H1 (cell line): ENCODE measurements at regions not wholly inside any gene's neighbourhood (a gene's known extent, or its start where the extent isn't known, plus 50 kb on each side); places are given as distances from the start of the nearest gene placed in this dataset.

Experiments
- CTCF ChIA-PET: fragments of 300-600 bp; sonication (Branson Sonifier 250); formaldehyde crosslinking; loops from one replicate; lab custom pipeline; 2021; ENCODE audit not compliant: partially characterized antibody; lab: Charles Lee
- POLR2A ChIA-PET: fragments of 300-600 bp; sonication (Branson Sonifier 250); formaldehyde crosslinking; loops from one replicate; lab custom pipeline; 2021; ENCODE audit warnings: inconsistent platforms; ENCODE audit not compliant: partially characterized antibody; lab: Charles Lee
- DNase-seq, 2 experiments: peaks; one replicate each; pipeline versions ENCODE4 v3.0.0 to v3.0.0-alpha.2; 2010 to 2022; ENCODE audit warnings: low spot score in 2 of 2, low read depth in 1 of 2, mixed read lengths in 1 of 2
- FAIRE-seq: peaks from 2 replicates; lab custom pipeline; 2011; peaks lifted over from hg19 to GRCh38; lab: Jason Lieb, UNC
- H2AFZ ChIP-seq: 2 replicates; pipeline ENCODE4 v1.8.1; 2012; ENCODE audit warnings: low read length, inconsistent platforms
- H2AK5ac ChIP-seq: 2 replicates; pipeline ENCODE4 v1.6.1; 2013; ENCODE audit warnings: low read depth, low read length
- H2BK120ac ChIP-seq: replicated peaks from 2 replicates; pipeline ENCODE3; 2013; ENCODE audit warnings: low read depth, low read length, inconsistent platforms
- H2BK12ac ChIP-seq: 2 replicates; pipeline ENCODE4 v1.6.1; 2013; ENCODE audit warnings: low read depth, low read length
- H2BK15ac ChIP-seq: 2 replicates; pipeline ENCODE4 v1.6.1; 2013; ENCODE audit warnings: low read length
- H2BK20ac ChIP-seq: 2 replicates; pipeline ENCODE4 v1.6.1; 2013; ENCODE audit warnings: low read length
- H2BK5ac ChIP-seq: 2 replicates; pipeline ENCODE4 v1.6.1; 2013; ENCODE audit warnings: low read depth, low read length
- H3K14ac ChIP-seq: 2 replicates; pipeline ENCODE4 v1.6.1; 2013; ENCODE audit warnings: inconsistent platforms; ENCODE audit not compliant: insufficient read length
- H3K18ac ChIP-seq: 2 replicates; pipeline ENCODE4 v1.6.1; 2013; ENCODE audit warnings: low read length; ENCODE audit errors: extremely low read depth
- H3K23ac ChIP-seq: 2 replicates; pipeline ENCODE4 v1.6.1; 2013; ENCODE audit warnings: inconsistent platforms; ENCODE audit not compliant: insufficient read length
- H3K23me2 ChIP-seq: 2 replicates; pipeline ENCODE4 v1.6.1; 2013; ENCODE audit warnings: low read depth, low read length
- H3K27ac ChIP-seq: 2 replicates; pipeline ENCODE4 v1.6.1; 2011; ENCODE audit warnings: low read depth, low read length, inconsistent platforms
- H3K27me3 ChIP-seq, 4 experiments: replicated peaks in 1 of 4; 1 replicate in 1 of 4; 2 replicates in 3 of 4; pipeline versions ENCODE4 v1.6.1 to v1.8.1; 2011 to 2013; ENCODE audit warnings: low read length in 3 of 4, mild to moderate bottlenecking in 3 of 4, inconsistent platforms in 2 of 4, mixed read lengths in 2 of 4, moderate library complexity in 1 of 4; ENCODE audit not compliant: control insufficient read depth in 3 of 4, insufficient read depth in 3 of 4; ENCODE audit errors: extremely low read depth in 1 of 4
- H3K36me3 ChIP-seq, 4 experiments: 2 replicates each; pipeline versions ENCODE4 v1.6.1 to v1.8.1; 2011 to 2013; ENCODE audit warnings: mild to moderate bottlenecking in 4 of 4, low read length in 3 of 4, moderate library complexity in 2 of 4, control low read depth in 1 of 4, inconsistent platforms in 1 of 4; ENCODE audit not compliant: insufficient read depth in 4 of 4, control insufficient read depth in 2 of 4
- H3K4ac ChIP-seq: replicated peaks from 2 replicates; pipeline ENCODE3; 2013; ENCODE audit warnings: low read length, low read depth, mixed read lengths, inconsistent platforms; ENCODE audit not compliant: insufficient read length
- H3K4me1 ChIP-seq, 4 experiments: replicated peaks in 1 of 4; 1 replicate in 1 of 4; 2 replicates in 3 of 4; pipeline versions ENCODE4 v1.6.1 to v1.8.1; 2011 to 2013; ENCODE audit warnings: low read length in 3 of 4, inconsistent platforms in 2 of 4, mixed read lengths in 1 of 4; ENCODE audit not compliant: insufficient read depth in 4 of 4, control insufficient read depth in 3 of 4
- H3K4me2 ChIP-seq, 2 experiments: 2 replicates each; pipeline versions ENCODE4 v1.6.1 to v1.8.1; 2011 to 2013; ENCODE audit warnings: low read depth in 2 of 2, low read length in 2 of 2, control low read depth in 1 of 2, inconsistent platforms in 1 of 2, mild to moderate bottlenecking in 1 of 2; ENCODE audit not compliant: insufficient read depth in 1 of 2
- H3K4me3 ChIP-seq, 4 experiments: fragments of 200-600, 300-600 bp in 1 of 4; sonication (generic), shearing (Covaris generic), sonication (Bioruptor Twin) in 1 of 4; 2 replicates each; pipeline versions ENCODE4 v1.5.1 to v1.8.1; 2011 to 2016; ENCODE audit warnings: low read length in 4 of 4, low read depth in 3 of 4, control low read depth in 2 of 4, inconsistent platforms in 2 of 4, mild to moderate bottlenecking in 2 of 4, mixed read lengths in 1 of 4, moderate library complexity in 1 of 4; ENCODE audit not compliant: insufficient read depth in 2 of 4; ENCODE audit errors: extremely low read depth in 1 of 4
- H3K56ac ChIP-seq: replicated peaks from 2 replicates; pipeline ENCODE3; 2013; ENCODE audit warnings: low read depth, mild to moderate bottlenecking, mixed read lengths, low read length, inconsistent platforms; ENCODE audit not compliant: insufficient read length
- H3K79me1 ChIP-seq: 2 replicates; pipeline ENCODE4 v1.6.1; 2013; ENCODE audit warnings: low read depth, low read length, control low read depth
- H3K79me2 ChIP-seq, 2 experiments: 2 replicates each; pipeline versions ENCODE4 v1.6.1 to v1.8.1; 2012 to 2013; ENCODE audit warnings: low read length in 2 of 2, mild to moderate bottlenecking in 2 of 2, inconsistent platforms in 1 of 2; ENCODE audit not compliant: insufficient read depth in 2 of 2, control insufficient read depth in 1 of 2
- H3K9ac ChIP-seq, 4 experiments: replicated peaks in 1 of 4; 1 replicate in 1 of 4; 2 replicates in 3 of 4; pipeline versions ENCODE4 v1.6.1 to v1.8.1; 2011 to 2013; ENCODE audit warnings: low read depth in 3 of 4, low read length in 3 of 4, control low read depth in 2 of 4, mild to moderate bottlenecking in 2 of 4, moderate library complexity in 2 of 4, inconsistent platforms in 1 of 4; ENCODE audit errors: extremely low read depth in 1 of 4
- H3K9me3 ChIP-seq, 2 experiments: 2 replicates each; pipeline versions ENCODE4 v1.6.1 to v1.8.1; 2012 to 2013; ENCODE audit warnings: mild to moderate bottlenecking in 2 of 2, moderate library complexity in 2 of 2, control low read depth in 1 of 2, inconsistent platforms in 1 of 2, low read depth in 1 of 2, low read length in 1 of 2, mixed read lengths in 1 of 2; ENCODE audit not compliant: insufficient read depth in 2 of 2
- H4K20me1 ChIP-seq, 2 experiments: replicated peaks in 1 of 2; 2 replicates each; pipeline versions ENCODE3 to v1.8.1; 2011 to 2013; ENCODE audit warnings: inconsistent platforms in 2 of 2, low read length in 2 of 2, mild to moderate bottlenecking in 1 of 2; ENCODE audit not compliant: insufficient read depth in 2 of 2, control insufficient read depth in 1 of 2
- H4K5ac ChIP-seq: 2 replicates; pipeline ENCODE4 v1.6.1; 2013; ENCODE audit warnings: low read length, low read depth, mixed read lengths, inconsistent platforms; ENCODE audit not compliant: insufficient read length
- H4K8ac ChIP-seq: 2 replicates; pipeline ENCODE4 v1.8.0; 2013; ENCODE audit warnings: mild to moderate bottlenecking, moderate library complexity, low read length, inconsistent platforms; ENCODE audit not compliant: insufficient read depth; ENCODE audit errors: extremely low read depth
- H4K91ac ChIP-seq: replicated peaks from 2 replicates; pipeline ENCODE3; 2013; ENCODE audit warnings: low read length, mixed read lengths, inconsistent platforms; ENCODE audit not compliant: insufficient read length
- BRCA1 ChIP-seq: IDR thresholded peaks from 2 replicates; pipeline ENCODE4 v1.6.1; 2012; ENCODE audit warnings: low read depth, low read length, improper control_type of control experiment
- CHD1 ChIP-seq: IDR thresholded peaks from 2 replicates; pipeline ENCODE4 v1.6.1; 2012; ENCODE audit warnings: low read depth, low read length, improper control_type of control experiment
- CREB1 ChIP-seq: IDR thresholded peaks from 2 replicates; pipeline ENCODE4 v1.6.1; 2012; ENCODE audit warnings: inconsistent platforms
- EGR1 ChIP-seq: IDR thresholded peaks from 2 replicates; pipeline ENCODE4 v1.6.1; 2011; ENCODE audit warnings: low read depth, low read length, borderline replicate concordance
- HDAC2 ChIP-seq, 2 experiments: fragments of 300-600 bp in 1 of 2; sonication (generic) in 1 of 2; IDR thresholded peaks; 2 replicates each; pipeline ENCODE4 v1.6.1; 2011 to 2012; ENCODE audit warnings: low read depth in 2 of 2, low read length in 2 of 2, mild to moderate bottlenecking in 2 of 2, moderate library complexity in 2 of 2, borderline replicate concordance in 1 of 2, inconsistent platforms in 1 of 2
- JUN ChIP-seq: IDR thresholded peaks from 2 replicates; pipeline ENCODE4 v1.6.1; 2011; ENCODE audit warnings: low read depth, mild to moderate bottlenecking, improper control_type of control experiment, low read length
- NANOG ChIP-seq: IDR thresholded peaks from 2 replicates; pipeline ENCODE4 v1.6.1; 2011; ENCODE audit warnings: low read length, low read depth, mild to moderate bottlenecking, inconsistent platforms; ENCODE audit not compliant: insufficient read depth, poor library complexity, severe bottlenecking
- POU5F1 ChIP-seq: IDR thresholded peaks from 2 replicates; pipeline ENCODE4 v1.6.1; 2011; ENCODE audit warnings: low read depth, mild to moderate bottlenecking, low read length, moderate library complexity
- RFX5 ChIP-seq: IDR thresholded peaks from 2 replicates; pipeline ENCODE4 v1.6.1; 2011; ENCODE audit warnings: low read depth, low read length, improper control_type of control experiment, borderline replicate concordance
- SIX5 ChIP-seq: IDR thresholded peaks from 2 replicates; pipeline ENCODE4 v1.6.1; 2011; ENCODE audit warnings: mild to moderate bottlenecking, low read depth, low read length
- TBP ChIP-seq: IDR thresholded peaks from 2 replicates; pipeline ENCODE4 v1.6.1; 2011; ENCODE audit warnings: low read depth, low read length, improper control_type of control experiment
- WGBS, 2 experiments: shearing (Covaris generic) in 1 of 2; methylation state at CpG; one replicate each; pipeline versions ENCODE4 v1.1.6 to v1.1.7; 2013 to 2015; ENCODE audit warnings: low lambda C conversion rate in 2 of 2, mixed read lengths in 2 of 2, inconsistent platforms in 1 of 2, low coverage in 1 of 2, missing lambda C conversion rate in 1 of 2; ENCODE audit not compliant: insufficient replicate concordance in 2 of 2, insufficient coverage in 1 of 2, insufficient read length in 1 of 2; ENCODE audit errors: extremely low coverage in 1 of 2, missing lambda C conversion rate in 1 of 2; 5-methylcytosine and 5-hydroxymethylcytosine counted together
- TF ChIP-seq, protein P1 (sequence below): IDR thresholded peaks from 2 replicates; pipeline ENCODE4 v1.6.1; 2012; ENCODE audit warnings: low read length, inconsistent platforms

- H3K79me1 ChIP-seq, result no peaks in the 10 kb centered on the region
- H2BK120ac ChIP-seq, result no peak overlapping the region
- no peak overlapping the region for H3K23ac ChIP-seq
- no peak overlapping the region for H2AFZ ChIP-seq
- no peak overlapping the region for H3K9ac ChIP-seq
- no peak for FAIRE-seq
- no peaks in the 10 kb centered on the region for H3K36me3 ChIP-seq
- WGBS, 2 experiments, result 84% methylated on average over 2 of the region's 2 CpGs; no CpG with 5 or more reads in 1 of the 2 experiments
- no peaks in the 10 kb centered on the region for H3K4me1 ChIP-seq
- no peaks in the 10 kb centered on the region for H4K20me1 ChIP-seq
- no peak overlapping the region for H2BK20ac ChIP-seq
- no peak overlapping the region for H3K18ac ChIP-seq
- H3K56ac ChIP-seq, result no peak overlapping the region
- H3K4me3 ChIP-seq, result no peak overlapping the region
- H3K27me3 ChIP-seq, result no peaks in the 10 kb centered on the region
- no peak overlapping the region for H3K27ac ChIP-seq
- no peak overlapping the region for H3K4ac ChIP-seq
- H4K91ac ChIP-seq, result no peak overlapping the region
- no peaks in the 10 kb centered on the region for H3K79me2 ChIP-seq
- H4K8ac ChIP-seq, result no peak overlapping the region
- no peak overlapping the region for H2AK5ac ChIP-seq
- no peaks in the 10 kb centered on the region for H3K23me2 ChIP-seq
- no peak overlapping the region for H3K4me2 ChIP-seq
- no peak overlapping the region for H2BK5ac ChIP-seq
- H2BK15ac ChIP-seq, result no peak overlapping the region
- H2BK12ac ChIP-seq, result no peak overlapping the region
- H4K5ac ChIP-seq, result no peak overlapping the region
- no peaks in the 10 kb centered on the region for H3K9me3 ChIP-seq
- DNase-seq, result no peak
- no peak overlapping the region for H3K14ac ChIP-seq
- CTCF ChIA-PET, result interaction anchor here (1.2 to 1.3 kb wide), 2 partner anchors 13 to 139 kb away, joined by 3 read pairs; no protein-coding TSS in a partner anchor
- POLR2A ChIA-PET, result no interaction called here
- no peak for TF ChIP-seq CHD1
- no peak for TF ChIP-seq BRCA1
- TF ChIP-seq EGR1, result no peak
- no peak for TF ChIP-seq NANOG
- TF ChIP-seq SIX5, result no peak
- TF ChIP-seq, protein P1, sequence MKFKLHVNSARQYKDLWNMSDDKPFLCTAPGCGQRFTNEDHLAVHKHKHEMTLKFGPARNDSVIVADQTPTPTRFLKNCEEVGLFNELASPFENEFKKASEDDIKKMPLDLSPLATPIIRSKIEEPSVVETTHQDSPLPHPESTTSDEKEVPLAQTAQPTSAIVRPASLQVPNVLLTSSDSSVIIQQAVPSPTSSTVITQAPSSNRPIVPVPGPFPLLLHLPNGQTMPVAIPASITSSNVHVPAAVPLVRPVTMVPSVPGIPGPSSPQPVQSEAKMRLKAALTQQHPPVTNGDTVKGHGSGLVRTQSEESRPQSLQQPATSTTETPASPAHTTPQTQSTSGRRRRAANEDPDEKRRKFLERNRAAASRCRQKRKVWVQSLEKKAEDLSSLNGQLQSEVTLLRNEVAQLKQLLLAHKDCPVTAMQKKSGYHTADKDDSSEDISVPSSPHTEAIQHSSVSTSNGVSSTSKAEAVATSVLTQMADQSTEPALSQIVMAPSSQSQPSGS, result no peak
- no peak for TF ChIP-seq RFX5
- no peak for TF ChIP-seq CREB1
- no peak for TF ChIP-seq JUN
- TF ChIP-seq HDAC2 (IDR thresholded peaks at IDR 0.05; ENCODE audit: borderline replicate concordance in 1 of 2, low read depth in 2 of 2, low read length in 2 of 2), result no peak
- TF ChIP-seq POU5F1, result no peak
- no peak for TF ChIP-seq TBP
These were observed 210.0 kb upstream of the PPP2R3A start for GRCh38 chr3:135755330-135756105.
